ENCODE measurements at regions not wholly inside any gene's neighbourhood (a gene's known extent, or its start where the extent isn't known, plus 50 kb on each side); places are given as distances from the start of the nearest gene placed in this dataset.

GRCh38 chr20:52481443-52481842 lies 289.9 kb upstream of the ZFP64 start:
- no peak for DNase-seq

GRCh38 chr20:52476074-52476750 lies 284.6 kb upstream of the ZFP64 start:
- DNase-seq (no peak), FAIRE-seq (no peak)
- Histone ChIP-seq H3K27me3 (ENCODE audit: control insufficient read depth in 3 of 3, insufficient read depth in 3 of 3, low read length in 3 of 3) (no peaks in the 10 kb centered on the region), H3K27ac (ENCODE audit: low read depth in 1 of 3, low read length in 2 of 3) (no peak overlapping the region), H3K4me3 (ENCODE audit: low read depth in 1 of 3, low read length in 3 of 3) (no peak overlapping the region), H3K36me3 (ENCODE audit: control insufficient read depth in 3 of 3, insufficient read depth in 2 of 3, low read depth in 1 of 3, low read length in 3 of 3) (no peaks in the 10 kb centered on the region), H3K9me3 (ENCODE audit: control insufficient read depth in 2 of 2, insufficient read depth in 1 of 2, low read depth in 1 of 2, low read length in 1 of 2) (no peaks in the 10 kb centered on the region), H3K4me1 (ENCODE audit: control insufficient read depth in 3 of 3, insufficient read depth in 2 of 3, low read depth in 1 of 3, low read length in 2 of 3) (no peaks in the 10 kb centered on the region)
- WGBS, 3 donors: 73 to 81% (median 75%) methylated on average over 9 of the region's 9 CpGs

More at GRCh38 chr20:52481443-52481842, 289.9 kb upstream of the ZFP64 start:
- Histone ChIP-seq H3K27me3 (ENCODE audit: control insufficient read depth in 3 of 3, insufficient read depth in 3 of 3, low read length in 3 of 3) (no peaks in the 10 kb centered on the region), H3K27ac (ENCODE audit: low read depth in 1 of 3, low read length in 2 of 3) (no peak overlapping the region), H3K4me3 (ENCODE audit: low read depth in 1 of 3, low read length in 3 of 3) (no peak overlapping the region), H3K36me3 (ENCODE audit: control insufficient read depth in 3 of 3, insufficient read depth in 2 of 3, low read depth in 1 of 3, low read length in 3 of 3) (no peaks in the 10 kb centered on the region), H3K4me1 (ENCODE audit: control insufficient read depth in 3 of 3, insufficient read depth in 2 of 3, low read depth in 1 of 3, low read length in 2 of 3) (no peaks in the 10 kb centered on the region), H3K9me3 (ENCODE audit: control insufficient read depth in 2 of 2, insufficient read depth in 1 of 2, low read depth in 1 of 2, low read length in 1 of 2) (no peaks in the 10 kb centered on the region)
- FAIRE-seq: no peak
- WGBS, 3 donors: 63 to 69% (median 64%) methylated on average over 3 of the region's 3 CpGs

GRCh38 chr20:52473186-52473585 lies 281.6 kb upstream of the ZFP64 start:
- H3K27ac ChIP-seq (ENCODE audit: low read depth in 1 of 3, low read length in 2 of 3): no peak overlapping the region
- no peak overlapping the region for H3K4me3 ChIP-seq (ENCODE audit: low read depth in 1 of 3, low read length in 3 of 3)
- no peak for DNase-seq
- no peaks in the 10 kb centered on the region for H3K9me3 ChIP-seq (ENCODE audit: control insufficient read depth in 2 of 2, insufficient read depth in 1 of 2, low read depth in 1 of 2, low read length in 1 of 2)
- H3K27me3 ChIP-seq (ENCODE audit: control insufficient read depth in 3 of 3, insufficient read depth in 3 of 3, low read length in 3 of 3): no peaks in the 10 kb centered on the region
- WGBS, 3 donors: 66 to 87% (median 68%) methylated on average over 3 of the region's 3 CpGs
- FAIRE-seq: no peak
- H3K4me1 ChIP-seq (ENCODE audit: control insufficient read depth in 3 of 3, insufficient read depth in 2 of 3, low read depth in 1 of 3, low read length in 2 of 3): no peaks in the 10 kb centered on the region
- H3K36me3 ChIP-seq (ENCODE audit: control insufficient read depth in 3 of 3, insufficient read depth in 2 of 3, low read depth in 1 of 3, low read length in 3 of 3): no peaks in the 10 kb centered on the region

GRCh38 chr20:52470561-52470960 lies 279.0 kb upstream of the ZFP64 start:
- Histone ChIP-seq H3K27ac (ENCODE audit: low read depth in 1 of 3, low read length in 2 of 3) (no peak overlapping the region), H3K27me3 (ENCODE audit: control insufficient read depth in 3 of 3, insufficient read depth in 3 of 3, low read length in 3 of 3) (no peaks in the 10 kb centered on the region), H3K36me3 (ENCODE audit: control insufficient read depth in 3 of 3, insufficient read depth in 2 of 3, low read depth in 1 of 3, low read length in 3 of 3) (no peaks in the 10 kb centered on the region), H3K4me1 (ENCODE audit: control insufficient read depth in 3 of 3, insufficient read depth in 2 of 3, low read depth in 1 of 3, low read length in 2 of 3) (no peaks in the 10 kb centered on the region), H3K4me3 (ENCODE audit: low read depth in 1 of 3, low read length in 3 of 3) (no peak overlapping the region), H3K9me3 (ENCODE audit: control insufficient read depth in 2 of 2, insufficient read depth in 1 of 2, low read depth in 1 of 2, low read length in 1 of 2) (no peaks in the 10 kb centered on the region)
- no peak for DNase-seq
- no peak for FAIRE-seq

GRCh38 chr20:52469128-52469527 lies 277.5 kb upstream of the ZFP64 start:
- FAIRE-seq (no peak), DNase-seq (peak in 1 of 2 donors; percentile 23)
- H3K4me1 ChIP-seq (ENCODE audit: control insufficient read depth in 3 of 3, insufficient read depth in 2 of 3, low read depth in 1 of 3, low read length in 2 of 3): no peaks in the 10 kb centered on the region
- H3K36me3 ChIP-seq (ENCODE audit: control insufficient read depth in 3 of 3, insufficient read depth in 2 of 3, low read depth in 1 of 3, low read length in 3 of 3): no peaks in the 10 kb centered on the region
- 32 to 69% (median 46%) methylated on average over 9 of the region's 9 CpGs for WGBS, 3 donors
- no peaks in the 10 kb centered on the region for H3K9me3 ChIP-seq (ENCODE audit: control insufficient read depth in 2 of 2, insufficient read depth in 1 of 2, low read depth in 1 of 2, low read length in 1 of 2)
- no peak overlapping the region for H3K27ac ChIP-seq (ENCODE audit: low read depth in 1 of 3, low read length in 2 of 3)
- H3K4me3 ChIP-seq (ENCODE audit: low read depth in 1 of 3, low read length in 3 of 3): no peak overlapping the region
- H3K27me3 ChIP-seq (ENCODE audit: control insufficient read depth in 3 of 3, insufficient read depth in 3 of 3, low read length in 3 of 3): no peaks in the 10 kb centered on the region

GRCh38 chr20:52465991-52466390 lies 274.4 kb upstream of the ZFP64 start:
- no peaks in the 10 kb centered on the region for H3K36me3 ChIP-seq (ENCODE audit: control insufficient read depth in 3 of 3, insufficient read depth in 2 of 3, low read depth in 1 of 3, low read length in 3 of 3)
- no peak overlapping the region for H3K4me3 ChIP-seq (ENCODE audit: low read depth in 1 of 3, low read length in 3 of 3)
- DNase-seq: no peak
- no peaks in the 10 kb centered on the region for H3K27me3 ChIP-seq (ENCODE audit: control insufficient read depth in 3 of 3, insufficient read depth in 3 of 3, low read length in 3 of 3)
- no peak for FAIRE-seq
- 71 to 81% (median 72%) methylated on average over 6 of the region's 6 CpGs for WGBS, 3 donors
- no peaks in the 10 kb centered on the region for H3K4me1 ChIP-seq (ENCODE audit: control insufficient read depth in 3 of 3, insufficient read depth in 2 of 3, low read depth in 1 of 3, low read length in 2 of 3)
- no peaks in the 10 kb centered on the region for H3K9me3 ChIP-seq (ENCODE audit: control insufficient read depth in 2 of 2, insufficient read depth in 1 of 2, low read depth in 1 of 2, low read length in 1 of 2)
- H3K27ac ChIP-seq (ENCODE audit: low read depth in 1 of 3, low read length in 2 of 3): no peak overlapping the region

GRCh38 chr20:52461582-52461981 lies 270.0 kb upstream of the ZFP64 start:
- Histone ChIP-seq H3K4me1 (ENCODE audit: control insufficient read depth in 3 of 3, insufficient read depth in 2 of 3, low read depth in 1 of 3, low read length in 2 of 3) (no peaks in the 10 kb centered on the region), H3K27ac (ENCODE audit: low read depth in 1 of 3, low read length in 2 of 3) (no peak overlapping the region), H3K27me3 (ENCODE audit: control insufficient read depth in 3 of 3, insufficient read depth in 3 of 3, low read length in 3 of 3) (no peaks in the 10 kb centered on the region), H3K36me3 (ENCODE audit: control insufficient read depth in 3 of 3, insufficient read depth in 2 of 3, low read depth in 1 of 3, low read length in 3 of 3) (no peaks in the 10 kb centered on the region), H3K4me3 (ENCODE audit: low read depth in 1 of 3, low read length in 3 of 3) (no peak overlapping the region), H3K9me3 (ENCODE audit: control insufficient read depth in 2 of 2, insufficient read depth in 1 of 2, low read depth in 1 of 2, low read length in 1 of 2) (no peaks in the 10 kb centered on the region)
- WGBS, 3 donors: 69 to 84% (median 71%) methylated on average over 7 of the region's 7 CpGs
- FAIRE-seq (no peak), DNase-seq (no peak)

GRCh38 chr20:52459150-52459549 lies 267.6 kb upstream of the ZFP64 start:
- no peak for DNase-seq
- no peaks in the 10 kb centered on the region for H3K9me3 ChIP-seq (ENCODE audit: control insufficient read depth in 2 of 2, insufficient read depth in 1 of 2, low read depth in 1 of 2, low read length in 1 of 2)
- no peaks in the 10 kb centered on the region for H3K36me3 ChIP-seq (ENCODE audit: control insufficient read depth in 3 of 3, insufficient read depth in 2 of 3, low read depth in 1 of 3, low read length in 3 of 3)
- WGBS, 3 donors: 82 to 87% (median 84%) methylated on average over 4 of the region's 4 CpGs
- H3K4me3 ChIP-seq (ENCODE audit: low read depth in 1 of 3, low read length in 3 of 3): no peak overlapping the region
- H3K4me1 ChIP-seq (ENCODE audit: control insufficient read depth in 3 of 3, insufficient read depth in 2 of 3, low read depth in 1 of 3, low read length in 2 of 3): no peaks in the 10 kb centered on the region
- H3K27ac ChIP-seq (ENCODE audit: low read depth in 1 of 3, low read length in 2 of 3): no peak overlapping the region
- H3K27me3 ChIP-seq (ENCODE audit: control insufficient read depth in 3 of 3, insufficient read depth in 3 of 3, low read length in 3 of 3): no peaks in the 10 kb centered on the region
- no peak for FAIRE-seq

- Histone ChIP-seq H3K9me3 (ENCODE audit: control insufficient read depth in 2 of 2, insufficient read depth in 1 of 2, low read depth in 1 of 2, low read length in 1 of 2) (no peaks in the 10 kb centered on the region), H3K36me3 (ENCODE audit: control insufficient read depth in 3 of 3, insufficient read depth in 2 of 3, low read depth in 1 of 3, low read length in 3 of 3) (no peaks in the 10 kb centered on the region), H3K4me3 (ENCODE audit: low read depth in 1 of 3, low read length in 3 of 3) (no peak overlapping the region), H3K27ac (ENCODE audit: low read depth in 1 of 3, low read length in 2 of 3) (no peak overlapping the region), H3K27me3 (ENCODE audit: control insufficient read depth in 3 of 3, insufficient read depth in 3 of 3, low read length in 3 of 3) (no peaks in the 10 kb centered on the region), H3K4me1 (ENCODE audit: control insufficient read depth in 3 of 3, insufficient read depth in 2 of 3, low read depth in 1 of 3, low read length in 2 of 3) (no peaks in the 10 kb centered on the region)
- FAIRE-seq (no peak), DNase-seq (no peak)
- WGBS, 3 donors: 94 to 95% (median 95%) methylated on average over 2 of the region's 2 CpGs
These were observed 266.2 kb upstream of the ZFP64 start for GRCh38 chr20:52457826-52458225.
